CD8-positive, alpha-beta memory T cell (primary cell): ENCODE measurements at regions not wholly inside any gene's neighbourhood (a gene's known extent, or its start where the extent isn't known, plus 50 kb on each side); places are given as distances from the start of the nearest gene placed in this dataset.
"Not testable (repeated sequence)": the region's sequence is repeated elsewhere in the genome, so short reads cannot be mapped to it uniquely, and the experiment has no call there.

Source experiments
- CTCF ChIA-PET: fragments of 350-600 bp; sonication (Branson Sonifier 250); formaldehyde crosslinking; loops from one replicate; lab custom pipeline; 2021; ENCODE audit warnings: antibody characterized with exemption; lab: Charles Lee
- POLR2A ChIA-PET: fragments of 350-600 bp; sonication (Branson Sonifier 250); formaldehyde crosslinking; loops from one replicate; lab custom pipeline; 2021; ENCODE audit warnings: antibody characterized with exemption; lab: Charles Lee
- DNase-seq, 5 donors: peaks; one replicate each; pipeline versions ENCODE4 v3.0.0 to v3.0.0-alpha.2; 2020 to 2022; ENCODE audit warnings: mixed read lengths in 1 of 5
- H3K27ac ChIP-seq: one replicate; pipeline ENCODE4 v1.7.0; 2013; ENCODE audit warnings: low read depth, mild to moderate bottlenecking, low read length, moderate library complexity
- H3K27me3 ChIP-seq: 2 replicates; pipeline ENCODE4 v1.7.0; 2013; ENCODE audit warnings: low read length, mild to moderate bottlenecking; ENCODE audit not compliant: insufficient read depth, poor library complexity, severe bottlenecking
- H3K36me3 ChIP-seq: 2 replicates; pipeline ENCODE4 v1.7.0; 2013; ENCODE audit warnings: mild to moderate bottlenecking, low read length, moderate library complexity; ENCODE audit not compliant: insufficient read depth
- H3K4me1 ChIP-seq: 2 replicates; pipeline ENCODE4 v1.7.0; 2013; ENCODE audit warnings: mild to moderate bottlenecking, low read length, moderate library complexity; ENCODE audit not compliant: insufficient read depth
- H3K4me3 ChIP-seq: 2 replicates; pipeline ENCODE4 v1.7.0; 2013; ENCODE audit warnings: mild to moderate bottlenecking, low read length
- H3K9me3 ChIP-seq: 2 replicates; pipeline ENCODE4 v1.7.0; 2013; ENCODE audit warnings: mild to moderate bottlenecking, low read length
- H3K27ac Mint-ChIP-seq, 8 donors: one replicate each; pipeline ENCODE4 v1.8.0; 2020 to 2021; ENCODE audit warnings: mixed read lengths in 8 of 8, mild to moderate bottlenecking in 6 of 8, inconsistent platforms in 3 of 8, moderate library complexity in 3 of 8
- H3K27me3 Mint-ChIP-seq, 2 donors: one replicate each; pipeline ENCODE4 v1.8.0; 2020 to 2021; ENCODE audit warnings: mixed read lengths in 2 of 2, mild to moderate bottlenecking in 1 of 2, moderate library complexity in 1 of 2
- H3K36me3 Mint-ChIP-seq, 3 donors: one replicate each; pipeline ENCODE4 v1.8.0; 2020 to 2021; ENCODE audit warnings: mixed read lengths in 3 of 3, inconsistent platforms in 1 of 3, mild to moderate bottlenecking in 1 of 3
- H3K4me1 Mint-ChIP-seq, 3 donors: one replicate each; pipeline ENCODE4 v1.8.0; 2020 to 2021; ENCODE audit warnings: mixed read lengths in 3 of 3, inconsistent platforms in 1 of 3, mild to moderate bottlenecking in 1 of 3
- H3K4me3 Mint-ChIP-seq, 7 donors: one replicate each; pipeline ENCODE4 v1.8.0; 2020 to 2021; ENCODE audit warnings: mixed read lengths in 7 of 7, mild to moderate bottlenecking in 6 of 7, moderate library complexity in 4 of 7, inconsistent platforms in 2 of 7
- H3K9me3 Mint-ChIP-seq, 5 donors: one replicate each; pipeline ENCODE4 v1.8.0; 2020 to 2022; ENCODE audit warnings: mixed read lengths in 5 of 5, mild to moderate bottlenecking in 3 of 5, moderate library complexity in 2 of 5, inconsistent platforms in 1 of 5

GRCh38 chr5:126029282-126029681 lies 393.9 kb upstream of the GRAMD2B start:
- POLR2A ChIA-PET, H3K27ac ChIP-seq, H3K36me3 ChIP-seq, H3K9me3 ChIP-seq, H3K4me1 ChIP-seq, CTCF ChIA-PET, DNase-seq, H3K27me3 Mint-ChIP-seq, H3K27ac Mint-ChIP-seq, H3K4me1 Mint-ChIP-seq, H3K4me3 Mint-ChIP-seq, H3K4me3 ChIP-seq, H3K36me3 Mint-ChIP-seq, H3K27me3 ChIP-seq: not testable (repeated sequence)
- H3K9me3 Mint-ChIP-seq: peaks cover 18 to 36% (median 20%) of the 10 kb centered on the region in 5 donors

DNA sequence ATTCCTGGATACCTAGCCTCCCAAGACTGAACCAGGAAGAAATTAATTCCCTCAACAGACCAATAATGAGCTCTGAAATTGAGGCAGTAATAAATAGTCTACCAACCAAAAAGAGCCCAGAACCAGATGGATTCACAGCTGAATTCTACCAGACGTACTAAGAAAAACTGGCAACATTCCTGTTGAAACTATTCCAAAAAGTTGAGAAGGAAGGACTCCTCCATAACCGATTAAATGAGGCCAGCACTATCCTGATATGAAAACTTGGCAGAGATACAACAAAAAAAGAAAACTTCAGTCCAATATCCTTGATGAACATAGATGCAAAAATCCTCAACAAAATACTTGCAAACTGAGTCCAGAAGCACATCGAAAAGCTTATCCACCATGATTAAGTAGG lies 392.5 kb upstream of the GRAMD2B start:
- CTCF ChIA-PET: interaction anchor here (0.6 kb wide), 1 partner anchor 481 kb away, joined by 4 read pairs; no protein-coding TSS in a partner anchor
- DNase-seq: no peak
- POLR2A ChIA-PET: no interaction called here
- H3K27me3 ChIP-seq: no peaks in the 10 kb centered on the region
- Mint-ChIP-seq H3K4me1 (no peaks in the 10 kb centered on the region), H3K27me3 (no peaks in the 10 kb centered on the region), H3K27ac (no peak overlapping the region), H3K4me3 (no peak overlapping the region), H3K9me3 (peaks cover 18 to 30% (median 20%) of the 10 kb centered on the region in 5 donors), H3K36me3 (no peaks in the 10 kb centered on the region)
- H3K4me1 ChIP-seq: no peaks in the 10 kb centered on the region
- no peaks in the 10 kb centered on the region for H3K36me3 ChIP-seq
- no peak overlapping the region for H3K4me3 ChIP-seq
- no peak overlapping the region for H3K27ac ChIP-seq
- H3K9me3 ChIP-seq: no peaks in the 10 kb centered on the region

- no peaks in the 10 kb centered on the region for H3K36me3 Mint-ChIP-seq
- H3K27me3 Mint-ChIP-seq: no peaks in the 10 kb centered on the region
- no peak overlapping the region for H3K4me3 Mint-ChIP-seq
- H3K9me3 Mint-ChIP-seq: peaks cover 14 to 23% (median 20%) of the 10 kb centered on the region in 5 donors
- Histone ChIP-seq H3K36me3 (no peaks in the 10 kb centered on the region), H3K4me1 (no peaks in the 10 kb centered on the region), H3K27me3 (no peaks in the 10 kb centered on the region), H3K27ac (no peak overlapping the region), H3K4me3 (no peak overlapping the region), H3K9me3 (no peaks in the 10 kb centered on the region)
- ChIA-PET CTCF (no interaction called here), POLR2A (no interaction called here)
- H3K27ac Mint-ChIP-seq: no peak overlapping the region
- DNase-seq: no peak
- H3K4me1 Mint-ChIP-seq: no peaks in the 10 kb centered on the region
These were observed 391.1 kb upstream of the GRAMD2B start for GRCh38 chr5:126031989-126032716.

GRCh38 chr5:126043688-126044087 lies 379.5 kb upstream of the GRAMD2B start:
- Mint-ChIP-seq H3K27ac (no peak overlapping the region), H3K9me3 (peaks cover 0 to 15% (median 2%) of the 10 kb centered on the region in 5 donors), H3K4me3 (no peak overlapping the region), H3K36me3 (no peaks in the 10 kb centered on the region), H3K27me3 (no peaks in the 10 kb centered on the region), H3K4me1 (no peaks in the 10 kb centered on the region)
- H3K9me3 ChIP-seq: no peaks in the 10 kb centered on the region
- ChIA-PET POLR2A (no interaction called here), CTCF (no interaction called here)
- H3K36me3 ChIP-seq: no peaks in the 10 kb centered on the region
- no peak overlapping the region for H3K4me3 ChIP-seq
- H3K4me1 ChIP-seq: no peaks in the 10 kb centered on the region
- H3K27me3 ChIP-seq: no peaks in the 10 kb centered on the region
- no peak overlapping the region for H3K27ac ChIP-seq
- DNase-seq: no peak

DNA sequence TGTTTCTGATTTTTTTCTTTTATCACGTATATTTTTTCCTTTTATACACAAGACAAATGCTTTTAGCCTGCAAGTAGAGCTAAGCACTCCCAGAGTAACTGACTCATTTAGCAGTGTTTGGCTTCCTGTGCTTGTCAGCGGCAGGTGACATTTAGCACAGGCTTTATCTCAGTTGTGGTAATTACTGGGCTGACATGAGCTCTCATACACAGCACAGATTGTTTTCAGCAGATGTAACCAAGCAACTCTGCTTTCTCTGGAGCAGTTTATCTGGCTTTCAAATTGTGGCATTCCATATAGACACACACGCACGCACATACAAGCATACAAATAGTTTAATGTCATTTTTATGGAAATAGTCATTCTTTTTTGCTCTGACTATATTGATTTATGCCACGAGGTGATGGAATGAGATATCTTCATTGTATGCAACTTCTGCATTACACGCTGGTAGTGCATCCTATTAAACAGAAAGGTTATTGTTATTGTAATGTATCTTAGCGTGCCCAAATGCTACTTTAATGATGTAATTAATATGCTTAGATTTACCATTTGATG lies 379.0 kb upstream of the GRAMD2B start:
- Histone ChIP-seq H3K27me3 (no peaks in the 10 kb centered on the region), H3K36me3 (no peaks in the 10 kb centered on the region), H3K4me1 (no peaks in the 10 kb centered on the region), H3K27ac (no peak overlapping the region), H3K9me3 (no peaks in the 10 kb centered on the region), H3K4me3 (no peak overlapping the region)
- H3K27me3 Mint-ChIP-seq: no peaks in the 10 kb centered on the region
- DNase-seq: no peak
- H3K4me1 Mint-ChIP-seq: no peaks in the 10 kb centered on the region
- no peak overlapping the region for H3K4me3 Mint-ChIP-seq
- no peaks in the 10 kb centered on the region for H3K36me3 Mint-ChIP-seq
- H3K9me3 Mint-ChIP-seq: peaks cover 0 to 15% (median 2%) of the 10 kb centered on the region in 5 donors
- CTCF ChIA-PET: no interaction called here
- no peak overlapping the region for H3K27ac Mint-ChIP-seq
- POLR2A ChIA-PET: no interaction called here

GRCh38 chr5:126044931-126045565 lies 378.2 kb upstream of the GRAMD2B start:
- Histone ChIP-seq H3K27me3 (no peaks in the 10 kb centered on the region), H3K36me3 (no peaks in the 10 kb centered on the region), H3K9me3 (no peaks in the 10 kb centered on the region), H3K4me1 (no peaks in the 10 kb centered on the region), H3K4me3 (no peak overlapping the region), H3K27ac (no peak overlapping the region)
- no peak overlapping the region for H3K4me3 Mint-ChIP-seq
- peaks cover 2 to 13% (median 2%) of the 10 kb centered on the region in 5 donors for H3K9me3 Mint-ChIP-seq
- H3K27ac Mint-ChIP-seq: no peak overlapping the region
- POLR2A ChIA-PET: no interaction called here
- CTCF ChIA-PET: no interaction called here
- H3K4me1 Mint-ChIP-seq: no peaks in the 10 kb centered on the region
- no peaks in the 10 kb centered on the region for H3K36me3 Mint-ChIP-seq
- DNase-seq: no peak
- H3K27me3 Mint-ChIP-seq: no peaks in the 10 kb centered on the region

DNA sequence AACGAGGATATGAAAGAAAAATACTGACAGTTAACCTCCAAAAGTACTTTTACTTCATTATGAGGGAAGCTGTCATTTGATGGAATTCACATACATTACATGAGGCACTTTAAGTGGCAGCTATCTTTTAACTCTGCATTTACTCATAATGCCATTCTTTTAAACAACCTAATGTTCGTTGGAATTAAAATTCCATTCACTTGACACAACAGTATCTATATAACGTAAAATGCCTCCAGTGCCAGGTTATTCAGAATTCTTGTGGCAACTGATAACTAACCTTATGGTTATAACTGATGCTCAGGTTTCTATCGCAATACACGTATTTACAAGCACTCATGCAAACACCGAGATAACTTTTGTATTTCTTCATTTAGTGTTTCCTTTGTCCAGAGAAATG lies 376.9 kb upstream of the GRAMD2B start:
- no peak overlapping the region for H3K27ac Mint-ChIP-seq
- H3K4me3 Mint-ChIP-seq: no peak overlapping the region
- CTCF ChIA-PET: no interaction called here
- no peaks in the 10 kb centered on the region for H3K36me3 ChIP-seq
- H3K4me1 ChIP-seq: no peaks in the 10 kb centered on the region
- H3K36me3 Mint-ChIP-seq: no peaks in the 10 kb centered on the region
- no peaks in the 10 kb centered on the region for H3K9me3 ChIP-seq
- no peak for DNase-seq
- POLR2A ChIA-PET: no interaction called here
- no peaks in the 10 kb centered on the region for H3K4me1 Mint-ChIP-seq
- no peak overlapping the region for H3K27ac ChIP-seq
- H3K27me3 Mint-ChIP-seq: no peaks in the 10 kb centered on the region
- H3K27me3 ChIP-seq: no peaks in the 10 kb centered on the region
- peaks cover 2 to 17% (median 3%) of the 10 kb centered on the region in 5 donors for H3K9me3 Mint-ChIP-seq
- no peak overlapping the region for H3K4me3 ChIP-seq

GRCh38 chr5:126046846-126047571 lies 376.2 kb upstream of the GRAMD2B start:
- no peaks in the 10 kb centered on the region for H3K36me3 ChIP-seq
- CTCF ChIA-PET: no interaction called here
- POLR2A ChIA-PET: no interaction called here
- H3K4me1 ChIP-seq: no peaks in the 10 kb centered on the region
- no peak overlapping the region for H3K27ac Mint-ChIP-seq
- H3K9me3 ChIP-seq: no peaks in the 10 kb centered on the region
- DNase-seq: no peak
- H3K4me1 Mint-ChIP-seq: no peaks in the 10 kb centered on the region
- H3K27me3 ChIP-seq: no peaks in the 10 kb centered on the region
- H3K36me3 Mint-ChIP-seq: no peaks in the 10 kb centered on the region
- no peak overlapping the region for H3K4me3 ChIP-seq
- H3K9me3 Mint-ChIP-seq: peaks cover 2 to 17% (median 3%) of the 10 kb centered on the region in 5 donors
- H3K4me3 Mint-ChIP-seq: no peak overlapping the region
- no peaks in the 10 kb centered on the region for H3K27me3 Mint-ChIP-seq
- no peak overlapping the region for H3K27ac ChIP-seq
